NCI-H774 (cell line): ENCODE measurements at regions not wholly inside any gene's neighbourhood (a gene's known extent, or its start where the extent isn't known, plus 50 kb on each side); places are given as distances from the start of the nearest gene placed in this dataset.

Experiments
- DNase-seq: peaks from one replicate; lab custom pipeline; 2025; lab: John Stamatoyannopoulos, UW

GRCh38 chr1:106964495-106964894 lies 92.0 kb upstream of the PRMT6 start:
- DNase-seq, result no peak

- no peak for DNase-seq
These were observed 87.8 kb upstream of the PRMT6 start for GRCh38 chr1:106968644-106969043.

DNA sequence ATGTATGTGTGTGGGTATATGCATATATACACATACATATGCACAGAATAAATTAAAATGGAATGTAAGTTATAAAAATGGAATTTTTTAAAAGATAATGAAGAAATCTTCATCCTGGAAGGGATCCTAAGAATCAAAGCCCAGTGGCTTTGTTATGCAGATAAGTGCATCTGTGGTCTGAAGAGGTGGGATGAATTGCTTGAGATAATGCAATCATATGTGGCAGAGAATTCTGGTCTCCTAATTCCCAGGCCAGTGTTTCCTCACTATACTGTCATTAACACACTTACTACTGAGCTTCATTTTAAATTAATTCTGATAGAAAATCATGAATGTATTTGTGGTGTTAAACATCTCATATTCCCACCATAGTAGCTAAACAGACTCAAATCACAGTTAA lies 86.7 kb upstream of the PRMT6 start:
- DNase-seq, result no peak

- DNase-seq, result no peak
These were observed 84.4 kb upstream of the PRMT6 start for GRCh38 chr1:106972074-106972473.

GRCh38 chr1:106975944-106976343 lies 80.5 kb upstream of the PRMT6 start:
- DNase-seq, result no peak

DNA sequence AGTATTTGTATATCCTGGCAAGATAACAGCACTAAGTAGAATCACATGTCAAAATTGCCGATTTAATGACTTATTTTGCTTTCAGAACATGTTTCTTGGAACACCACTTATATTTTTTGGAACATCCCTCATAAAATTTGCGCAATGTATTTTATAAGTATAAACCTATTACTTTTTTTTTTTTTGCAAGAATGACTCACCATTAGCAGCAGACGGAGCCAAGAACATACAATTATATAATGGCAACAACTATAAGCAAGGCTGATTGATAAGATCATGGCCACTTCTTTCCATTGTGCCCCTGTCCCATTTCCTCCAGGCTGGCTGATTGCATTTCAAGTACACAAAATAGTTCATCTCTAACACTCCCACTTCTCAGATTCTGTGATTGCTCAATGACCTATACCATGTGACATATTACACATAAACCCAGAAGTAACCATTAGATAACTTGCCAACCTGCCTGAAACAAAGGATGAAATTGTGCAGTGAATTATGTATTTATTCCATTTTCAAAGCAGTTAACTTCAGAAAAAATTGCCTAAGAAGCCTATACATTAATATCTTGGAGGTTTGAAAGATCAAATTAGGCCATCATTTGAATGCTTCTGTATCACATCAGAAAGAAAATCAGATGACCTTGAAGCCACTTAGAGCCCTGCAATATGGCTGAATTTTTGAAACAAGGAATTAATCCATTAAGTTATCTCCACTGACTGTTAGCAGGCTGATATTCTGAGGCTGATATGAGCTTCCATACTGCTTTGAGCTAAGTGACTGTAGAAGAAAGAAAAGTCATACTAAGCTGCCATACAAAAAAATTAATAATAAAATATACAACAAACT lies 77.8 kb upstream of the PRMT6 start:
- no peak for DNase-seq

- DNase-seq, result no peak
These were observed 77.1 kb upstream of the PRMT6 start for GRCh38 chr1:106979371-106979770.

DNA sequence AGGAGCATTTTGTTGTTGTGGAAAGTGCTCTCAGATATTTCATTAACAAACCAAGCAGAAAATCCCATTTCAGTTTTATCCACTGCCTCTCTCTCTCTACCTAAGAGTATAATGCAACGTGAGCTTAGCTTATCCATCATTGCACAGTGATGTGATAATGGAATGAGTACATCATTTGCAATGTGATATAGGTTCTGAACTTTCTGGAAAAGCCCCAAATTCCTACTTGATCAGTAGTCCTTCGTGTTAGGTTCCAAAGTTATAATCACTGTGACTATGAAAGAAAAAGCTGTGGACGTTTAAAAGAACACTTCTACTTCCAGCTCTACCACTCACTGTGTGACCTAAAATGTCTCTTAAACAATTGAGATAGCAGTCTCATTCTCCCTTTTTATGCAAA lies 76.4 kb upstream of the PRMT6 start:
- no peak for DNase-seq

DNA sequence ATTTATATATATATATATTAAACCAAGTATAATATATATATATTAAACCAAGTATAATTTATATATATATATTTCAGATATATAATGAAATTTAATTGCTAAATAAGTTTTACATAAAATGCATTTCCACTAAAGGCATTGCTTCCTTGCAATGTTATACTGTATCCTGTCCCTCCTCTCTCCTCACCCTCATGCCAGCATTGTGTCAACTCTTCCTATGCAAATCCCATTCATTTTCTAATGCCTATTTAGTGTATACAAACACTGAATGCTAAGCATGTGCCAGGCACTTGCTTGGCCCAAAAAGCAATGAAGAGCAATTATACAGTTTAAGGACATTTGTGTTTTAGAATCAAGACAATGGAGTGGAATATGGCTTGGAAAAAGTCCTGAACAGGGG lies 71.7 kb upstream of the PRMT6 start:
- DNase-seq, result no peak

- no peak for DNase-seq
These were observed 69.9 kb upstream of the PRMT6 start for GRCh38 chr1:106986603-106987002.

DNA sequence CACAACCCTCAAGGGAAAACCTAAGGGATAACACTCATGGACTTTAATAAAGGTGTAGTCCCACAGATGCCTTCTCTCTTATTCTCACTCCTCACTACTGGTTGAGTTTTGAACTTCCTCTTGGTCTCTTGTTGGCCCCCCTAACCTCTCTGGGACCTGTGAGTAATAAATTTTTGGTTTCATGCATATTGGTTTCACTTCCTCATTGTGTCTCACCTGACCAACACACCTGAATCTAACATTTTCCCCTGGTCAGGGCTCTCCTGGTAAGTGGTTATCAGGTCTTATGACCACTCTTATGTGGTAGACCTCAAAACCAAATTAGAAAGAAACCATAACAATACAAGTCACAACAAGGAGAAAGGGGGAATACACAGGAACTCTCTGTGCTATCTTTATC lies 60.5 kb upstream of the PRMT6 start:
- DNase-seq, result no peak

- DNase-seq, result no peak
These were observed 58.0 kb upstream of the PRMT6 start for GRCh38 chr1:106998431-106999002.

DNA sequence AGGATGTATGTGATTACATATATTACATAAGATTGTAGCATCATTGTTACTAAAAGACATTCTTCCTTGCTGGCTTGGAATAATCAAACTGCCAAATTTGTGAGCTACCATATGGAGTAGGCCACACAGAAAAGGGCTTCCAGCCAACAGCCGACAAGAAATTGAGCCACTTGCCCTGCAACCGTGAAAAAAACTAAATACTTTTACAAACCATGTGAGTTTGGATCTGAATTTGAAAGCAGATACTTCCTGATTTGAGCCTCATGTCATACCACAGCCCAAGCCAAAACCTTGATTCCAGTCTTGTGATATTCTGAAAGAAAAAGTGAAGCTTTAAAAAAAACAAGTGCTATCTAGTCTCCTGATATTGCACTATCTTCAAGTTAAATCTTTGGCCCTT lies 55.6 kb upstream of the PRMT6 start:
- no peak for DNase-seq

GRCh38 chr1:107003972-107004371 lies 52.5 kb upstream of the PRMT6 start:
- DNase-seq, result no peak

DNA sequence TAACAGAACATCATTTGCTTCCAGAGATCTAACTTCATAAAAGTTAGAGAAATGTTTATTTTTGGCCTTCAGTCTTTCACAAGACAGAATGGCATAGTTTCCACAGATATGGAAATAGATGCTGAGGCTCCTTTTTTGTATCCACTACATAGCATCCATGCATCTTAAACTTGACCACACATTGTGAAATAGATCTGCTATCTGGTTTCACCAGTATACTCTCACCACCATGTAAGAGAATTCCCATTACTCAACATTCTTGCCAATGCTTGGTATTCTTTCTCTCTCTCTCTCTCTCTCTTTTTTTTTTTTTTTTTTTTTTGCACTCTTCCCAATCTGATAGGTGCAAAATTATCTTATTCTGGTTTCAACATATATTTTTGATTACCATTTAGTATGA lies 52.1 kb upstream of the PRMT6 start:
- no peak for DNase-seq
